M059J (cell line): ENCODE measurements at regions not wholly inside any gene's neighbourhood (a gene's known extent, or its start where the extent isn't known, plus 50 kb on each side); places are given as distances from the start of the nearest gene placed in this dataset.

Source experiments
- DNase-seq: peaks from one replicate; pipeline ENCODE4 v3.0.0-alpha.2; 2012; ENCODE audit warnings: low read depth

- DNase-seq, result no peak
These were observed 123.3 kb upstream of the SESN3 start for GRCh38 chr11:95354304-95354703.

GRCh38 chr11:95353706-95354105 is 122.7 kb upstream of the SESN3 start:
- no peak for DNase-seq

GRCh38 chr11:95352733-95353346 is 121.8 kb upstream of the SESN3 start:
- no peak for DNase-seq

GRCh38 chr11:95349345-95349942 is 118.4 kb upstream of the SESN3 start:
- DNase-seq, result no peak

- DNase-seq, result no peak
These were observed 115.3 kb upstream of the SESN3 start for GRCh38 chr11:95346265-95346664.

DNA sequence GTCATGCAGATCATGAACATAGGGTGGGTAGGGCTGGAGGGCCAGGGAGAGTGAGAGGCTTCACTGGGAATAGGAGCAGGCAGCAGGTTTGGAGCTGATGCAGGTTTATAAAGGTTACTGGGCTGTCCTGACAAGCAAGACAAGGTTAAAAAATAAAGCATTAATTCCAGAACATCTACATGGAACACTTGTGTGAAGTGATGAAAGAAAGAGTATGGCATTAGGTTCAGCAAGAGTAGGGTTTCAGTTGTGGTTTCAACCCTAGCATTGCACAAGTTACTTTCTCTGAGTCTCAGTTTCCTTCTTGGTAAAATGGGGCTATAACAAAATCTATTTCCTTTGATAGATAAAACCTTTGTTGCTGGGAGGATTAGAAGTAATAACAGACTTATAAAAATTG is 114.6 kb upstream of the SESN3 start:
- DNase-seq, result no peak

- DNase-seq, result no peak
These were observed 114.1 kb upstream of the SESN3 start for GRCh38 chr11:95344932-95345642.

DNA sequence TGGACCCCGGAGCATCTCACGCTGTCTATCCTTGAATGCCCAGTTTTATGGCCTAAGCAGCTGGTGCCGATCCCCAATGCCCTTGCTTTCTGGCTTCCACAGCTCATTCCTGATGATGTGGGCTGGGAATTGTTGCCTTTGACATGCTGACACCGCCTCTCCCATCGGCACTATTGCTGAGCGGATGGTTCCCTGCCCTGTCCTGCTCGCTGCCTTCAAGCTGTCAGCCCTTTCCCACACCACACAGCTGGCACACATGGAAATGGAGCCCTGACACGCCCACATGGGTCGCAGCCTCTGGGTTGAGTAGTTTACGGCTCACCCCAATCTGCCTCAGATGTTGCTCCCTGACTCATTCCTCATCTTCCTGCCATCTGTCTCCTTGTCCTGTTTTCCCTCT is 110.2 kb upstream of the SESN3 start:
- DNase-seq, result no peak

DNA sequence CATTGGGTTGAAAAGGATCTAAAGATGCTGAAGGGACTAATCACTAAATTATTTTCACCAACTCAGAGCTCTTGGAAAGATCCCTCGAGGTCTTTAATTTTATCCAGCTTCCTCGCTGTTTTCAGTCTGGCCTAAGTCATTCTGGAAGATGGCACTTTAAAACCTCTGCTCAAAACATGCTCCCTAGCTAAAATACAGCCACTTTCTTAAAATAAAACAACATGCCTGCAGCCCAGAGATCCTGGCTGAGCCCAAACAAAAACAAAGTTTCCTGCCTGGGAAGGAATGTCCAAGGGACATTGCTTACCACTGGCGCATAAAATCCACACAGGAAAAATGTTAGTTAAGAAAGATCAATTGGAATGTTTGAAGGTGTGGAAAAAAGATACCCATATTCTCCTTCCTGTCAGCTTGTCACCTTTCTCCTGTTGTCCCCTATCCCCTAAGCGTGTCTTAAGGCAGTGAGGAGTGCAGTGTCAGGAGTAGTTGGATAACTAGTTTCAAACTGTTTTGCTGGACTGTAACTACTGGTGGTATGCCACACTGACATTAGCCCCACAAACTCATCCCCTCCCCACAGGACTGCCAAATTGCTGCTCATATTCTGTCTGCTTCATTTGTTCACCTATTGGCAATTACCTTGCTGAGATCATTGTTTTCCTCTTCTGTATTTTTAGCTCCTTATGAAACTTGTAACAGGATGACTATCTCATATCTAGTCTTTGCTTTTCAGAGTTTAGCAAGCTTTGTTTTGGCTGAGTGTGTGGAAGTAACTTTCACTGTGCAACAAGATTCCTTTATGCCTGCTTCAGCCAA is 108.3 kb upstream of the SESN3 start:
- DNase-seq, result no peak

DNA sequence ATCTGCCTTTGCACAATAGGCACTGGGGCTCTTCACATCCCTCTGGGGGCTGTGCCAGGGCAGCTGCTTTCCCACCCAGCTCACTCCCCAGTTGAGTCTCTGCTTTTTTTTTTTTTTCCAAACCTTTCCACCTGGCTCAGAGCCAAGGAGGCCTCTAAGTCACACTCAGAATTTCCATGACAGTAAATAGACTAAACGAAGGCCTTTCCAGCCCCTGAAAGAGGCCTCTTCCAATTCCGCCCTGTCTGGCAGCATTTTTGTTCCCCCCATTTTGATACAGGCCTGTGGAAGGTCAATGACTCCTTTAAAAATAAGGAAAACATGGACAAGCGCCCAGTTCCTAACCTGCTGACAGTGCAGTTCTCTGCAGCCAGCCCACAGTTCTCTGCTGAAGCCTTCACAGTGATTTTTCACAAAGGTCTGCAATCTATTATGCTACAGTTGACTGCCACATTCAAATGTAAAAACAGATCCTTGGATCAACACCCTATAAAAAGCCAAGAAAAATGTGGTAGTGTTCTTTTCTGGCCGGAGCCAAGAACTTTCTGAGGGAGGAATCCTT is 107.5 kb upstream of the SESN3 start:
- peak; percentile 6 for DNase-seq

GRCh38 chr11:95337972-95338429 is 107.0 kb upstream of the SESN3 start:
- DNase-seq, result no peak

DNA sequence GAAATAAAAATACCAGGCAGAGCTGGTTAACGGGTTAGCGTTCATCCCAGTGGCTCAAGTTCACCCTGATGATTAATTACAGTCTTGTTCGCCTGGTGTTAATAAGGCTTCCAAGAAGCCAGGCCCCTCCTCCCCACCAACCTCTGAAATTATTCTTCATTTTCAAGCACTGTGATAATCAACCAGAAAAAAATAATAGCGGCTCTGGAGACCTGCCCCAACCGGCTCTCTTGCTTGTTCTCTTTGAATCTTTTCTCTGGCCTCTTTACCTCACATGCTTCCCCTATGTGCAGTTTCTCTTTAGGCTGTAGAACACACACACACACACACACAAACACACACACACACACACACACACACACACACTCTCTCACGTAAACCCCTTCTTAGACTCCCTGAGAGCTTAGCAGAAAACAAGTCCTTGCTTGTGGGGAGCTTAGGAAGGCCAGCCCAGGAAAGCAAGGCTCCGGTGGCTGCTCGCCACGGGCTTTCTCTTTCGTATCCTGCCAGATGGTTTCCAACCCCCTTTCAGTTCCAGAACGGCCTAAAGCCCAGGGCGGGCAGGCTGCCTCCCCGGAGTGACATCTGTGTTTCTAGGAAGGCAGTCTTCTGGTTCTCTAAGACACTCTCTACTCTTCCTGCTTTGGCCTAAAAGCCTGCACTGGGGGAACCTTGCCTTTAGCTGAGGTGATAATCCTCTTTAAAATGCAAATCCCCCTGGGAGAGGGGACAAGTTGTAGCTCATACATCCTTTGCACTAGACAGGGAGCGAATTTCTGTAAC is 106.4 kb upstream of the SESN3 start:
- peak; percentile 3 for DNase-seq

- DNase-seq, result no peak
These were observed 105.0 kb upstream of the SESN3 start for GRCh38 chr11:95335989-95336388.

GRCh38 chr11:95331161-95331560 is 100.2 kb upstream of the SESN3 start:
- no peak for DNase-seq

- no peak for DNase-seq
These were observed 99.3 kb upstream of the SESN3 start for GRCh38 chr11:95330302-95330701.

DNA sequence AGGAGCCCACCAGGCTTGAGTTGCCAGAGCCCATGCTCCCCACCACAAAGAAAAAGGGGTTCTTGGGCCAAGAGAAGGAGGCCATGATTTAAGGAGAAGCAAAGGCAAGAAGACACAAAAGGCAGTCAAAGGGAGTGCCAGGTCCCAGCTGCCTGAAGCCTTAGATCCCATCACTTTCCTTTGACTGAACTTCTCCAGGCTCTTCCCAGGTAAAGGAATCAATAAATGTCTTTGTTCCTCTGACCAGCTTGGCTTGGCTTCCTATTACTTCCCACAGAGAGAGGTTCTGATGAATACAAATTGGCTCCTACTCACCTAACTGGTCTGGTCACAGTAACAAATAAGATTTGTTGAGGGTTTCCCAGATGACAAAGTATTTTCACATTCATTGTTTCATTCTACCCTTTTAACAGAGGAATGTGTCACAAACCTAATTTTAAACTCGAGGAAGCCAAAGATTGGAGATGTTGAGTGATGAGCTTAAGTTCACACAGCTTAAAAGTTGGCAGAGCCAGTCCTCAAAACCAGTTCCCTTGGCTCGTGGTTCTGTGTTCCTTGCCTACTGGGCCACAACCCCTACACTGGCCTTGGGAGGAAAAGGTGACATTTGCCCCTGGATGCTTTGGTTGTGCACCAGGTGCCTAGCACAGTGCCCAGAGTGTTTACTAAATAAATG is 96.4 kb upstream of the SESN3 start:
- DNase-seq, result no peak

DNA sequence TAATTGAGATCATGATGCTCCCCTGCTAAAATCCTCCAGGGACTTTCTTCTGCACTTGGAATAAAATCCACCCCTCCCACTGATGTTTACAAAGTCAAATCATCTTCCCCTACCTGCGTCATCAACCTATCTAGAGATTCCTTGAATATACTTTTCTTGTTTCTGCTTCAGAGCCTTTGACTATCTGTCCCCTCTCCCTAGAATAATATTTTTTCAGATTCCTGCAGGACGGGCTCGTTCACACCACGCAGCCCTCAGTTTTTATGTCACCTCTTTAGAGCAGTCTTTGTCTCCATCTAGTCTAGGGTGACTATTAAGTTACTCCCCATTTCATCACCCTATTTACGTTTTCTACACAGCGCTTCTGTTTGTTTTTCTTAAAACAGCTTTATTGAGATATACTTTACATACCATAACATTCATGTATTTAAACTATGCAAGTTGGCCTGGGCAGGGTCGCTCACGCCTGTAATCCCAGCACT is 94.8 kb upstream of the SESN3 start:
- DNase-seq, result no peak

DNA sequence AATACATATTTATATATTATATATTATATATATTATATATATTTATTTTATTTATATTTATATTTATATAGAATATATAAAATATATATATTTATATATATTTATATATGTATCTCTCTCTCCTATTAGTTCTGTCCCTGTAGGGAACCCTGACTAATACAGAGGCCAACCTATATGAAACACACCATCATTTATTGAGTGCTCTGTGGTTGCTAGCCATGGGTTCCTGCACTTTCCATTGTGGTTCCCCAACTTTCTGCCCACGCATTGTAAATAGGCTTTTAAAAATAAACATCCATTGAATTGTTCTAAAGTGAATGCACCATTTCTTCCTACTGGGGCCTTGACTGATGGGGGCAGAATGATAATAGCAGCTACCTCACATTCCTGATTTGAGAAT is 93.8 kb upstream of the SESN3 start:
- no peak for DNase-seq

GRCh38 chr11:95322539-95322938 is 91.5 kb upstream of the SESN3 start:
- no peak for DNase-seq

DNA sequence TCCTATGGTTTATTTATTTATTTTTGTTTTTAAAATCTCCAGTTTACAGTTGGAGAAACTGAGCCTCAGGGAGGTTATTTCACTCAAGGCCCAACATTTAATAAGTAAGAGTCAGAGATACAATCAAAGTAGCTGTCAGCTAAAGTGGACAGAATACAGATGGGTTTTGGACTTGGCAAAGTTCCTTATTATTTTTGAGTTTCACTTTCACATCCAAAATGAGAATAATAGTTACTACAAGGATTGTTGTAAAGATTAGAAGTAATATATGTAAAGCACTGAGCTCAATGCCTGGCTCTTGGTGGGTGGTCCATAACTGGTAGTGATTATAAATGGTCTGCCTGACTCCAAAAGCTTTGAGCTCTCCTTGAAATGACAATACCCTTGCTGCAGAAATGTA is 87.5 kb upstream of the SESN3 start:
- no peak for DNase-seq
